AG09319 (cell line): ENCODE measurements at regions not wholly inside any gene's neighbourhood (a gene's known extent, or its start where the extent isn't known, plus 50 kb on each side); places are given as distances from the start of the nearest gene placed in this dataset.
A peak's percentile ranks its signal among the peaks of the same experiment; 100 is the strongest.

Source experiments
- DNase-seq: peaks from one replicate; pipeline ENCODE4 v3.0.0-alpha.2; 2010; ENCODE audit warnings: low read depth; ENCODE audit errors: extremely low read depth
- CTCF ChIP-seq: IDR thresholded peaks from 2 replicates; pipeline ENCODE4 v1.5.1; 2011; ENCODE audit warnings: low read depth, mild to moderate bottlenecking, inconsistent platforms, low read length, moderate library complexity

- no peak for DNase-seq
- TF ChIP-seq CTCF = no peak
Observed at GRCh38 chr12:87491089-87491488, 538.1 kb downstream of the C12orf50 start.

GRCh38 chr12:87469295-87469694, 559.9 kb downstream of the C12orf50 start:
- no peak for DNase-seq
- TF ChIP-seq CTCF = no peak

- TF ChIP-seq CTCF = no peak
Observed at GRCh38 chr12:87467936-87468335, 561.3 kb downstream of the C12orf50 start.

GRCh38 chr12:87464565-87464964, 564.6 kb downstream of the C12orf50 start:
- TF ChIP-seq CTCF = no peak
- DNase-seq = no peak

More at GRCh38 chr12:87467936-87468335, 561.3 kb downstream of the C12orf50 start:
- DNase-seq = no peak

GRCh38 chr12:87444039-87444438, 585.2 kb downstream of the C12orf50 start:
- DNase-seq = no peak
- TF ChIP-seq CTCF = no peak

GRCh38 chr12:87441511-87441910, 587.7 kb downstream of the C12orf50 start:
- DNase-seq = no peak
- no peak for TF ChIP-seq CTCF

- TF ChIP-seq CTCF = no peak
- DNase-seq = peak; percentile 36
Observed at GRCh38 chr12:87439990-87440827, 589.0 kb downstream of the C12orf50 start.
